ENCODE measurements at regions not wholly inside any gene's neighbourhood (a gene's known extent, or its start where the extent isn't known, plus 50 kb on each side); places are given as distances from the start of the nearest gene placed in this dataset.

GRCh38 chr5:120153551-120153950 is 310.5 kb upstream of the PRR16 start:
- Histone ChIP-seq H3K36me3 (ENCODE audit: control insufficient read depth in 2 of 2, insufficient read depth in 1 of 2, low read length in 2 of 2) (no peaks in the 10 kb centered on the region), H3K4me3 (ENCODE audit: low read depth, low read length) (no peak overlapping the region), H3K27ac (ENCODE audit: extremely low read depth, low read depth, low read length) (no peak overlapping the region), H3K9me3 (ENCODE audit: control insufficient read depth, insufficient read depth, low read depth, low read length) (no peaks in the 10 kb centered on the region), H3K4me1 (ENCODE audit: control insufficient read depth, insufficient read depth, low read length) (no peaks in the 10 kb centered on the region)
- no peak for TF ChIP-seq ZNF701 (tag by site-specific recombination; IDR thresholded peaks at IDR 0.05)
- TF ChIP-seq, protein P1, sequence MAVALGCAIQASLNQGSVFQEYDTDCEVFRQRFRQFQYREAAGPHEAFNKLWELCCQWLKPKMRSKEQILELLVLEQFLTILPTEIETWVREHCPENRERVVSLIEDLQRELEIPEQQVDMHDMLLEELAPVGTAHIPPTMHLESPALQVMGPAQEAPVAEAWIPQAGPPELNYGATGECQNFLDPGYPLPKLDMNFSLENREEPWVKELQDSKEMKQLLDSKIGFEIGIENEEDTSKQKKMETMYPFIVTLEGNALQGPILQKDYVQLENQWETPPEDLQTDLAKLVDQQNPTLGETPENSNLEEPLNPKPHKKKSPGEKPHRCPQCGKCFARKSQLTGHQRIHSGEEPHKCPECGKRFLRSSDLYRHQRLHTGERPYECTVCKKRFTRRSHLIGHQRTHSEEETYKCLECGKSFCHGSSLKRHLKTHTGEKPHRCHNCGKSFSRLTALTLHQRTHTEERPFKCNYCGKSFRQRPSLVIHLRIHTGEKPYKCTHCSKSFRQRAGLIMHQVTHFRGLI (tag by site-specific recombination; IDR thresholded peaks at IDR 0.05): no peak
- TF ChIP-seq, protein P2, sequence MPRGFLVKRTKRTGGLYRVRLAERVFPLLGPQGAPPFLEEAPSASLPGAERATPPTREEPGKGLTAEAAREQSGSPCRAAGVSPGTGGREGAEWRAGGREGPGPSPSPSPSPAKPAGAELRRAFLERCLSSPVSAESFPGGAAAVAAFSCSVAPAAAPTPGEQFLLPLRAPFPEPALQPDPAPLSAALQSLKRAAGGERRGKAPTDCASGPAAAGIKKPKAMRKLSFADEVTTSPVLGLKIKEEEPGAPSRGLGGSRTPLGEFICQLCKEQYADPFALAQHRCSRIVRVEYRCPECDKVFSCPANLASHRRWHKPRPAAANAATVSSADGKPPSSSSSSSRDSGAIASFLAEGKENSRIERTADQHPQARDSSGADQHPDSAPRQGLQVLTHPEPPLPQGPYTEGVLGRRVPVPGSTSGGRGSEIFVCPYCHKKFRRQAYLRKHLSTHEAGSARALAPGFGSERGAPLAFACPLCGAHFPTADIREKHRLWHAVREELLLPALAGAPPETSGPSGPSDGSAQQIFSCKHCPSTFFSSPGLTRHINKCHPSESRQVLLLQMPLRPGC (tag by site-specific recombination; IDR thresholded peaks at IDR 0.05): no peak
- no peak for TF ChIP-seq ZNF174 (tag by site-specific recombination; IDR thresholded peaks at IDR 0.05)
- no peak for TF ChIP-seq SP7 (tag by site-specific recombination; IDR thresholded peaks at IDR 0.05)
- no peak for TF ChIP-seq ZNF777 (tag by site-specific recombination; IDR thresholded peaks at IDR 0.05; ENCODE audit: borderline replicate concordance)
- TF ChIP-seq BCL11B (tag by site-specific recombination; IDR thresholded peaks at IDR 0.05; ENCODE audit: low read depth): no peak
- no peak for TF ChIP-seq ZNF473 (tag by site-specific recombination; IDR thresholded peaks at IDR 0.05)
- TF ChIP-seq, protein P3, sequence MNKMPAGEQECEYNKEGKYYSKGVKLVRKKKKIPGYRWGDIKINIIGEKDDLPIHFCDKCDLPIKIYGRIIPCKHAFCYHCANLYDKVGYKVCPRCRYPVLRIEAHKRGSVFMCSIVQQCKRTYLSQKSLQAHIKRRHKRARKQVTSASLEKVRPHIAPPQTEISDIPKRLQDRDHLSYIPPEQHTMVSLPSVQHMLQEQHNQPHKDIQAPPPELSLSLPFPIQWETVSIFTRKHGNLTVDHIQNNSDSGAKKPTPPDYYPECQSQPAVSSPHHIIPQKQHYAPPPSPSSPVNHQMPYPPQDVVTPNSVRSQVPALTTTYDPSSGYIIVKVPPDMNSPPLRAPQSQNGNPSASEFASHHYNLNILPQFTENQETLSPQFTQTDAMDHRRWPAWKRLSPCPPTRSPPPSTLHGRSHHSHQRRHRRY (tag by site-specific recombination; IDR thresholded peaks at IDR 0.05): no peak
- no peak for TF ChIP-seq ZNF19 (tag by site-specific recombination; IDR thresholded peaks at IDR 0.05; ENCODE audit: low read depth)
- TF ChIP-seq ZBTB17 (tag by site-specific recombination; IDR thresholded peaks at IDR 0.05): no peak
- TF ChIP-seq ZNF76 (tag by site-specific recombination; IDR thresholded peaks at IDR 0.05; ENCODE audit: borderline replicate concordance, low read depth): no peak
- TF ChIP-seq HOXA7 (CRISPR knock-in tag; IDR thresholded peaks at IDR 0.05; ENCODE audit: borderline replicate concordance): no peak
- TF ChIP-seq ZNF677 (tag by site-specific recombination; IDR thresholded peaks at IDR 0.05): no peak
- TF ChIP-seq ZNF658 (tag by site-specific recombination; IDR thresholded peaks at IDR 0.05): no peak
- TF ChIP-seq BCL6B (tag by site-specific recombination; IDR thresholded peaks at IDR 0.05): no peak
- TF ChIP-seq ZBTB44 (tag by site-specific recombination; IDR thresholded peaks at IDR 0.05): no peak
- no peak for TF ChIP-seq ZNF623 (tag by site-specific recombination; IDR thresholded peaks at IDR 0.05)
- TF ChIP-seq, protein P4, sequence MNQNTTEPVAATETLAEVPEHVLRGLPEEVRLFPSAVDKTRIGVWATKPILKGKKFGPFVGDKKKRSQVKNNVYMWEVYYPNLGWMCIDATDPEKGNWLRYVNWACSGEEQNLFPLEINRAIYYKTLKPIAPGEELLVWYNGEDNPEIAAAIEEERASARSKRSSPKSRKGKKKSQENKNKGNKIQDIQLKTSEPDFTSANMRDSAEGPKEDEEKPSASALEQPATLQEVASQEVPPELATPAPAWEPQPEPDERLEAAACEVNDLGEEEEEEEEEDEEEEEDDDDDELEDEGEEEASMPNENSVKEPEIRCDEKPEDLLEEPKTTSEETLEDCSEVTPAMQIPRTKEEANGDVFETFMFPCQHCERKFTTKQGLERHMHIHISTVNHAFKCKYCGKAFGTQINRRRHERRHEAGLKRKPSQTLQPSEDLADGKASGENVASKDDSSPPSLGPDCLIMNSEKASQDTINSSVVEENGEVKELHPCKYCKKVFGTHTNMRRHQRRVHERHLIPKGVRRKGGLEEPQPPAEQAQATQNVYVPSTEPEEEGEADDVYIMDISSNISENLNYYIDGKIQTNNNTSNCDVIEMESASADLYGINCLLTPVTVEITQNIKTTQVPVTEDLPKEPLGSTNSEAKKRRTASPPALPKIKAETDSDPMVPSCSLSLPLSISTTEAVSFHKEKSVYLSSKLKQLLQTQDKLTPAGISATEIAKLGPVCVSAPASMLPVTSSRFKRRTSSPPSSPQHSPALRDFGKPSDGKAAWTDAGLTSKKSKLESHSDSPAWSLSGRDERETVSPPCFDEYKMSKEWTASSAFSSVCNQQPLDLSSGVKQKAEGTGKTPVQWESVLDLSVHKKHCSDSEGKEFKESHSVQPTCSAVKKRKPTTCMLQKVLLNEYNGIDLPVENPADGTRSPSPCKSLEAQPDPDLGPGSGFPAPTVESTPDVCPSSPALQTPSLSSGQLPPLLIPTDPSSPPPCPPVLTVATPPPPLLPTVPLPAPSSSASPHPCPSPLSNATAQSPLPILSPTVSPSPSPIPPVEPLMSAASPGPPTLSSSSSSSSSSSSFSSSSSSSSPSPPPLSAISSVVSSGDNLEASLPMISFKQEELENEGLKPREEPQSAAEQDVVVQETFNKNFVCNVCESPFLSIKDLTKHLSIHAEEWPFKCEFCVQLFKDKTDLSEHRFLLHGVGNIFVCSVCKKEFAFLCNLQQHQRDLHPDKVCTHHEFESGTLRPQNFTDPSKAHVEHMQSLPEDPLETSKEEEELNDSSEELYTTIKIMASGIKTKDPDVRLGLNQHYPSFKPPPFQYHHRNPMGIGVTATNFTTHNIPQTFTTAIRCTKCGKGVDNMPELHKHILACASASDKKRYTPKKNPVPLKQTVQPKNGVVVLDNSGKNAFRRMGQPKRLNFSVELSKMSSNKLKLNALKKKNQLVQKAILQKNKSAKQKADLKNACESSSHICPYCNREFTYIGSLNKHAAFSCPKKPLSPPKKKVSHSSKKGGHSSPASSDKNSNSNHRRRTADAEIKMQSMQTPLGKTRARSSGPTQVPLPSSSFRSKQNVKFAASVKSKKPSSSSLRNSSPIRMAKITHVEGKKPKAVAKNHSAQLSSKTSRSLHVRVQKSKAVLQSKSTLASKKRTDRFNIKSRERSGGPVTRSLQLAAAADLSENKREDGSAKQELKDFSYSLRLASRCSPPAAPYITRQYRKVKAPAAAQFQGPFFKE (tag by site-specific recombination; IDR thresholded peaks at IDR 0.05; ENCODE audit: borderline replicate concordance): no peak
- TF ChIP-seq TSHZ1 (tag by site-specific recombination; IDR thresholded peaks at IDR 0.05; ENCODE audit: borderline replicate concordance): no peak
- CTCF ChIA-PET: no interaction called here
- POLR2A ChIA-PET: no interaction called here

Measured in HEK293 (cell line).